Calu3 (cell line): ENCODE measurements at regions not wholly inside any gene's neighbourhood (a gene's known extent, or its start where the extent isn't known, plus 50 kb on each side); places are given as distances from the start of the nearest gene placed in this dataset.

ENCODE experiments used
- BruUV-seq: library from RNA; stranded (reverse); fragments of 400-500 nt; replicated peaks from 2 replicates; lab custom pipeline; 2021; lab: Mats Ljungman, UMichigan
- CTCF ChIA-PET: fragments of 300-600 bp; sonication (Branson Sonifier 250); formaldehyde crosslinking; loops from one replicate; lab custom pipeline; 2022; ENCODE audit warnings: antibody characterized with exemption; lab: Charles Lee
- DNase-seq: peaks from one replicate; pipeline ENCODE4 v3.0.0; 2022
- H3K27ac Mint-ChIP-seq: one replicate; pipeline ENCODE4 v1.8.0; 2022; ENCODE audit warnings: mixed read lengths; ENCODE audit not compliant: unreplicated experiment
- H3K27me3 Mint-ChIP-seq: one replicate; pipeline ENCODE4 v1.8.0; 2022; ENCODE audit warnings: mixed read lengths; ENCODE audit not compliant: unreplicated experiment
- H3K36me3 Mint-ChIP-seq: one replicate; pipeline ENCODE4 v1.8.0; 2022; ENCODE audit warnings: mild to moderate bottlenecking, moderate library complexity, mixed read lengths; ENCODE audit not compliant: insufficient read depth, unreplicated experiment
- H3K4me1 Mint-ChIP-seq: one replicate; pipeline ENCODE4 v1.8.0; 2022; ENCODE audit warnings: mild to moderate bottlenecking, low read depth, mixed read lengths; ENCODE audit not compliant: unreplicated experiment
- H3K4me3 Mint-ChIP-seq: one replicate; pipeline ENCODE4 v1.8.0; 2022; ENCODE audit warnings: mild to moderate bottlenecking, low read depth, moderate library complexity, mixed read lengths; ENCODE audit not compliant: unreplicated experiment
- H3K9me3 Mint-ChIP-seq: one replicate; pipeline ENCODE4 v1.8.0; 2022; ENCODE audit warnings: low read depth, mixed read lengths; ENCODE audit not compliant: unreplicated experiment
- CTCF ChIP-seq: fragments of 200-600 bp; IDR thresholded peaks from one replicate; pipeline ENCODE4 v1.8.0; 2022; ENCODE audit warnings: antibody characterized with exemption; ENCODE audit not compliant: unreplicated experiment
- intact Hi-C: fragments of 100-400 bp; cut with micrococcal nuclease; formaldehyde crosslinking; loops from one replicate; pipeline ENCODE4 v1.10.0; 2022; ENCODE audit not compliant: unreplicated experiment

DNA sequence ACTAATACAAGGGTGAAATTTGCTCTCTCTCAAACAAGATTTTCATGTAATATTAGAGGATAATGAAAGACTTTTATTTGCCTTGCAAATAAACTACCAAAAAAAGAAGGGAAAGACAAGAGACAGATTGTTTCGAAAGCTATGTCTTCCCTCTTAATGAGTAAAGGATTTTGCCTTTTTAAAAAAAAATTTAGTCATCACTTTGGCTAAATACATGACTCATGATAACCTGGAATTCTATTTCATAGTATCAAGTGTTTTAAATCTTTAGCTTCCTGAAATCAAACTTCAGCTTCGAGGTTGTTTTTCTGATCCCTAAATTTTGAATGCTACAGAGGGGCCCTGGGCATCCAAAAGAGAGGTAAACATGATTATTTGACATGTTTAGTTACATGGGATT, 144.4 kb downstream of the CCDC59 start:
- no peak overlapping the region for H3K4me3 Mint-ChIP-seq
- BruUV-seq = no TSS peak
- H3K4me1 Mint-ChIP-seq = no peaks in the 10 kb centered on the region
- CTCF ChIA-PET = no interaction called here
- H3K27ac Mint-ChIP-seq = no peak overlapping the region
- no peak for TF ChIP-seq CTCF
- H3K9me3 Mint-ChIP-seq = peaks cover 8% of the 10 kb centered on the region
- H3K27me3 Mint-ChIP-seq = no peaks in the 10 kb centered on the region
- DNase-seq = no peak
- intact Hi-C loops = no loop called here
- H3K36me3 Mint-ChIP-seq = no peaks in the 10 kb centered on the region

GRCh38 chr12:82210882-82211281, 147.3 kb downstream of the CCDC59 start:
- intact Hi-C loops = no loop called here
- no peak for DNase-seq

DNA sequence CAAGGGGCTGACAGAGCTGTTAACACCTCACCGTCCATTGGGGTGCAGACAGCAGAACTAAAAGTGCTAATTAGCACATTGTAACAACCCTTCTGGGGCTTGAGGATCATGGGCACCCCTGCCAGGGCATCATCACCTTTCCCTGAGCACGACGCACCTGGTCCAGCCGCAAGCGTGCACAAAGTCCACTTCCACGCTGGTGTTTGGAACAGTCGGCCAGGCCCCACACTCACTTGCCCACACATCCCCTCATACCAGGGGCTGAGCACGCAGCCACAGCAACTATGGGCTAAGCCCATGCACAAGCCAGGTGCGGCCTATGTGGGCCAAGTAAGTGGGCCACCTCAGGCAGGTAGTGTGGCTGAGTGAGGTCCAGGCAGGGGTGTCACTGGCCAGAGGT, 148.7 kb downstream of the CCDC59 start:
- DNase-seq = no peak
- intact Hi-C loops = no loop called here
- Mint-ChIP-seq H3K36me3 (no peaks in the 10 kb centered on the region), H3K4me3 (no peak overlapping the region), H3K27ac (no peak overlapping the region), H3K9me3 (peaks cover 8% of the 10 kb centered on the region), H3K4me1 (no peaks in the 10 kb centered on the region), H3K27me3 (no peaks in the 10 kb centered on the region)
- TF ChIP-seq CTCF = no peak
- BruUV-seq = no TSS peak
- CTCF ChIA-PET = no interaction called here

More at GRCh38 chr12:82210882-82211281, 147.3 kb downstream of the CCDC59 start:
- H3K36me3 Mint-ChIP-seq = no peaks in the 10 kb centered on the region
- H3K4me1 Mint-ChIP-seq = no peaks in the 10 kb centered on the region
- H3K9me3 Mint-ChIP-seq = peaks cover 8% of the 10 kb centered on the region
- no TSS peak for BruUV-seq
- TF ChIP-seq CTCF = no peak
- no peaks in the 10 kb centered on the region for H3K27me3 Mint-ChIP-seq
- H3K4me3 Mint-ChIP-seq = no peak overlapping the region
- H3K27ac Mint-ChIP-seq = no peak overlapping the region
- CTCF ChIA-PET = no interaction called here

DNA sequence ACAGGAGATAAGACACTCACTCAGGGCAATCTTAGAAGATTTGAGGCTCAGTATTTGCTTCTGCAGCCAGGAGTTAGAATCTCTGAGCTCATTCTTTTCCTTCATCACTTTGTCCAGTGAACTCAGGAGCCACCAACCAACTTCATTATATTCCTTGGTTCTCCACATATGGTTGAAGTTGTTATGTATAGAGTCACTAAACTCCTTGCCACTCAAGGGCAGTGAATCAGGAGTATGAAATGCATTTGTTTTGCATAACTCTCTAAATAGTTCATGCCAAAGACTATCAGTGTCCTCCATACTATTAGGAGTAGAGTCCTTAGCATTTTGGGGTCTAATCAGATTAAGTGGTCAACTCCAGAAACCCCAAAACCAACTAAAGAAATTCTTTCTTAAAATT, 150.6 kb downstream of the CCDC59 start:
- no peak overlapping the region for H3K4me3 Mint-ChIP-seq
- CTCF ChIA-PET = no interaction called here
- H3K27ac Mint-ChIP-seq = no peak overlapping the region
- peaks cover 8% of the 10 kb centered on the region for H3K4me1 Mint-ChIP-seq
- intact Hi-C loops = no loop called here
- BruUV-seq = no TSS peak
- H3K9me3 Mint-ChIP-seq = peaks cover 11% of the 10 kb centered on the region
- H3K27me3 Mint-ChIP-seq = no peaks in the 10 kb centered on the region
- DNase-seq = no peak
- TF ChIP-seq CTCF = no peak
- no peaks in the 10 kb centered on the region for H3K36me3 Mint-ChIP-seq

DNA sequence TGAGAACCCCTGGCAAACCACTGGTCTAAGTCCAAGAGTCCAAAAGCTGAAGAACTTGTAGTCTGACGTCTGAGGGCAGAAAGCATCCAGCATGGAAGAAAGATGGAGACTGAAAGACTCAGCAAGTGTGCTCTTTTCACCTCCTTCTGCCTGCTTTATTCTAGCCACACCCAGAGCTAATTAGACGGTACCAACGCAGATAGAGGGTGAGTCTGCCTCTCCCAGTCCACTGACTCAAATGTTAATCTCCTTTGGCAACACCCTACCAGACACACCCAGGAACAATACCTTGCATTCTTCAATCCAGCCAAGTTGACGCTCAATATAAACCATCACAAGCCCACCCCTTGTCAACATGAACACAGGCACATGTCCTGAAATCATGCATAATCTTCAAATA, 155.1 kb downstream of the CCDC59 start:
- DNase-seq = no peak
- H3K4me1 Mint-ChIP-seq = peaks cover 8% of the 10 kb centered on the region
- H3K27me3 Mint-ChIP-seq = no peaks in the 10 kb centered on the region
- TF ChIP-seq CTCF = no peak
- H3K9me3 Mint-ChIP-seq = peaks cover 4% of the 10 kb centered on the region
- no peak overlapping the region for H3K4me3 Mint-ChIP-seq
- intact Hi-C loops = no loop called here
- CTCF ChIA-PET = interaction anchor here (0.6 kb wide), 1 partner anchor 1972 kb away, joined by 5 read pairs; no protein-coding TSS in a partner anchor
- H3K36me3 Mint-ChIP-seq = no peaks in the 10 kb centered on the region
- BruUV-seq = no TSS peak
- H3K27ac Mint-ChIP-seq = no peak overlapping the region
